ENCODE measurements at regions not wholly inside any gene's neighbourhood (a gene's known extent, or its start where the extent isn't known, plus 50 kb on each side); places are given as distances from the start of the nearest gene placed in this dataset.

DNA sequence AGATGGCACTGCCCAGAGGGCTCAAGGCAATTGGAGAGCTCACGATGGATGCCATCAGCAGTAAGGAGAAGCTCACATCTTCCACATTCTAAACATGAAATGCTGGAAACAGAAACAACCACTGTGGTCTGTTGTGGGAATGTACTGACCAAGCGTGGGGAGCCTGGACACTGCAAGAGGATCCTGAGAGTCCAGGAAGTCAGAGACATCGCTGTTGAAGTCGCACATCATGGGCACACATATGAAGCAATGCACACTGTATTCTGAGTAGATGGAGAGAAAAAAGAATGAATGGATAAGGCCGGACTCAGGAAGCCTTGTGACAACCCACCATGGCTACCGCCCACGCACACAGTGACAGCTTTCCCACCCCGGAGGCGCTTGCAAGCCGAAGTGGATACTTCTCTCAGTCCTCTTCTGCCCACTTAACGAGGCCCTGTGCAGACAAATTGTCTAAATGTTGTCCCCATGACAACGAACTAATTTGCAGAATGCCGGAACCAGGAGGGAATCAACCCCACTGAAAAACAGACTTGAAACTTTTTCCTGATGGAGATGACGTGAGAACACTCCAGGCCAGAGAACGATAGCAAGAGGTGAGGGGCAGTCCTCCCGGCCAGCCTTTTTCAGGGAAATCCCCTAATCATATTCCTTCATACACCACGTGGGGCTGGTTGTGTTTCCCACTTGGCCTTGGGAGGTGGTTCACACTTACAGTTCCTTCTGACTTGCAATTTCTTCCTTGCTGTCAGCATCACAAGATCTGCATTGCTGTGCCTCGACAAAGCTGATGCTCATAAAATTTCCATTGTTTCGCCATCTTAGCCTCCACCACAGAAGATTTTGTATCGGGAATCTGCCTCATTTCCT, 109.6 kb upstream of the SERP2 start:
- Histone ChIP-seq H3K9me3 (ENCODE audit: control insufficient read depth in 2 of 2, insufficient read depth in 1 of 2, low read depth in 1 of 2, low read length in 1 of 2) (no peaks in the 10 kb centered on the region), H3K36me3 (ENCODE audit: control insufficient read depth in 2 of 2, insufficient read depth in 2 of 2, low read length in 1 of 2) (no peaks in the 10 kb centered on the region), H3K4me3 (ENCODE audit: low read depth in 1 of 2, low read length in 2 of 2) (no peak overlapping the region), H3K27ac (ENCODE audit: low read depth in 2 of 2, low read length in 1 of 2) (no peak overlapping the region), H3K4me1 (ENCODE audit: control insufficient read depth in 2 of 2, insufficient read depth in 2 of 2, low read length in 1 of 2) (no peaks in the 10 kb centered on the region), H3K27me3 (ENCODE audit: control insufficient read depth in 1 of 2, insufficient read depth in 2 of 2, low read length in 2 of 2) (no peaks in the 10 kb centered on the region)
- whole genome bisulfite sequencing, 2 donors, result 84 to 88% methylated on average over 20 of the region's 20 CpGs

DNA sequence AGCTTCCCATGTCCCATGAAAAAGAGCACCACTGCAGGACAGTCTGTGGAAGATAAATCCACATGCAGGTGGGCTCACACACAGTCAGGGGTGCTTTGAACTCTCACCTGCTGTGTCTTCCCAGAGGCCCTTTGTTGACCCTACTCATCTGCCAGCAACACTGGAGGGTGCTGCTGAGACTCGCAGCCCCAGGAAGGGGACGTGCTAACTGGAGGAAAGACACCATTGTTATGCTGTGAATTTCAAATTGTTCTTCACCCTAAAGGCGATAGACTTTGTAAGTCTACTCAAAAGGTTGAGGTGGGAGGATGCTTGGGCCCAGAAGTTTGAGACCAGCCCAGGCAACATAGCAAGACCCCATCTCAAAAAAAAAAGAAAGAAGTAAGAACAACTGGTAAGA, 107.3 kb upstream of the SERP2 start:
- H3K27ac ChIP-seq (ENCODE audit: low read depth in 2 of 2, low read length in 1 of 2), result no peak overlapping the region
- no peak overlapping the region for H3K4me3 ChIP-seq (ENCODE audit: low read depth in 1 of 2, low read length in 2 of 2)
- no peaks in the 10 kb centered on the region for H3K4me1 ChIP-seq (ENCODE audit: control insufficient read depth in 2 of 2, insufficient read depth in 2 of 2, low read length in 1 of 2)
- 82 to 87% methylated on average over 3 of the region's 3 CpGs for WGBS, 2 donors
- H3K27me3 ChIP-seq (ENCODE audit: control insufficient read depth in 1 of 2, insufficient read depth in 2 of 2, low read length in 2 of 2), result no peaks in the 10 kb centered on the region
- no peaks in the 10 kb centered on the region for H3K9me3 ChIP-seq (ENCODE audit: control insufficient read depth in 2 of 2, insufficient read depth in 1 of 2, low read depth in 1 of 2, low read length in 1 of 2)
- H3K36me3 ChIP-seq (ENCODE audit: control insufficient read depth in 2 of 2, insufficient read depth in 2 of 2, low read length in 1 of 2), result no peaks in the 10 kb centered on the region

DNA sequence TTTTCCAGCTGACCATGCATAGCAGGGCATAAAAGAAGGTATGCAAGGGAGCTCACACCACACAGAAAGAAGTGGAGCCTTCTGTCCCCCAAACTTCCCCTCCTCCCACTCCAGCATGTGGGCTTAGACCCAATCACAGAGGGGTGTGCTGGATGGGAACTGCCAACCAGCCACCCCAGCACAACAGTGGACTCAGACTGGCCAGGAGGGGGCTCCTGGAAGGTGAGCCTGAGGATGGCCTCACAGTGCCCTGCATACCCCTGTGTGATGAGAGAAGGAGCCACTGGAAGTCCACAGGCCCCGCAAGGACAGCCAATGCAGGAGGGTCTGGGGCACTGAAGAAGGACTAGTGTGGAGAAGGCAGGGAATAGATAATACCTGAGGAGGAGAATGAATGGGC, 106.9 kb upstream of the SERP2 start:
- Histone ChIP-seq H3K4me1 (ENCODE audit: control insufficient read depth in 2 of 2, insufficient read depth in 2 of 2, low read length in 1 of 2) (no peaks in the 10 kb centered on the region), H3K27me3 (ENCODE audit: control insufficient read depth in 1 of 2, insufficient read depth in 2 of 2, low read length in 2 of 2) (no peaks in the 10 kb centered on the region), H3K9me3 (ENCODE audit: control insufficient read depth in 2 of 2, insufficient read depth in 1 of 2, low read depth in 1 of 2, low read length in 1 of 2) (no peaks in the 10 kb centered on the region), H3K36me3 (ENCODE audit: control insufficient read depth in 2 of 2, insufficient read depth in 2 of 2, low read length in 1 of 2) (no peaks in the 10 kb centered on the region), H3K4me3 (ENCODE audit: low read depth in 1 of 2, low read length in 2 of 2) (no peak overlapping the region), H3K27ac (ENCODE audit: low read depth in 2 of 2, low read length in 1 of 2) (no peak overlapping the region)
- 94 to 96% methylated on average over 1 of the region's 1 CpG for WGBS, 2 donors

DNA sequence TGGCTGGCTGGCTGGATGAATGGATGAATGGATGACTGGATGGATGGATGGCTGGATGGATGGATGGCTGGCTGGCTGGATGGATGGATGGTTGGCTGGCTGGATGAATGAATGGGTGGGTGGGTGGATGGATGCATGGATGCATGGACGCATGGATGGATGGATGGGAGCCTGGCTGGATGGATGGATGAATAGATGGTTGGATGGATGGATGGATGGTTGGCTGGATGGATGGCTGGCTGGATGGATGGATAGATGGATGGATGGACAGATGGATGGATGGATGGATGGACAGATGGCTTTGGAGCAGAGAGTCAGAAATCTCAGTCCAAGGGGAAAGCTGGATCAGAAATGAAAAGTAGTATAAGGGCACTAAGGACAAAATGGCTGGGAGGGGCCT, 106.4 kb upstream of the SERP2 start:
- Histone ChIP-seq H3K4me3 (ENCODE audit: low read depth in 1 of 2, low read length in 2 of 2) (no peak overlapping the region), H3K27me3 (ENCODE audit: control insufficient read depth in 1 of 2, insufficient read depth in 2 of 2, low read length in 2 of 2) (no peaks in the 10 kb centered on the region), H3K27ac (ENCODE audit: low read depth in 2 of 2, low read length in 1 of 2) (no peak overlapping the region), H3K36me3 (ENCODE audit: control insufficient read depth in 2 of 2, insufficient read depth in 2 of 2, low read length in 1 of 2) (no peaks in the 10 kb centered on the region), H3K4me1 (ENCODE audit: control insufficient read depth in 2 of 2, insufficient read depth in 2 of 2, low read length in 1 of 2) (no peaks in the 10 kb centered on the region), H3K9me3 (ENCODE audit: control insufficient read depth in 2 of 2, insufficient read depth in 1 of 2, low read depth in 1 of 2, low read length in 1 of 2) (no peaks in the 10 kb centered on the region)
- WGBS, 2 donors, result 95 to 96% methylated on average over 1 of the region's 1 CpG

DNA sequence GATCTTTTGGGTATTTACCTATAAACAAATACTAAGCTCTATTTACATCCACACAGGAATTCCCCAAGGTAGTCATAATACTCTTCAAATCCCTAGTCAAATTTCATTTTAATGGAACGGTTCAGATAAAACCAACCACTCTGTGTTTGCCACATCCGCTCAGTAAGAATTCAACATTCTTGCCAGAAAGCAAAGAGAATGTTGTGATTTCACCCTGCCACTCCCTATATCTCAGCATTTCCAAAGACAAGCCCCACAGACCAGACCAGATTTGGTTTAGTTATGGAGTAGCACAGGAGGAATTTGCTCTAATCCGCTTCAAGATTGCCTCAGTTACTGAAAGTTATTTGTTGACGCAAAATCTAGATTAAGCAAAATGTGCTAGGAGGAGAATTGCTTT, 105.6 kb upstream of the SERP2 start:
- 36 to 60% methylated on average over 4 of the region's 4 CpGs for WGBS, 2 donors
- Histone ChIP-seq H3K4me1 (ENCODE audit: control insufficient read depth in 2 of 2, insufficient read depth in 2 of 2, low read length in 1 of 2) (no peaks in the 10 kb centered on the region), H3K27me3 (ENCODE audit: control insufficient read depth in 1 of 2, insufficient read depth in 2 of 2, low read length in 2 of 2) (no peaks in the 10 kb centered on the region), H3K4me3 (ENCODE audit: low read depth in 1 of 2, low read length in 2 of 2) (no peak overlapping the region), H3K36me3 (ENCODE audit: control insufficient read depth in 2 of 2, insufficient read depth in 2 of 2, low read length in 1 of 2) (no peaks in the 10 kb centered on the region), H3K27ac (ENCODE audit: low read depth in 2 of 2, low read length in 1 of 2) (no peak overlapping the region), H3K9me3 (ENCODE audit: control insufficient read depth in 2 of 2, insufficient read depth in 1 of 2, low read depth in 1 of 2, low read length in 1 of 2) (no peaks in the 10 kb centered on the region)

DNA sequence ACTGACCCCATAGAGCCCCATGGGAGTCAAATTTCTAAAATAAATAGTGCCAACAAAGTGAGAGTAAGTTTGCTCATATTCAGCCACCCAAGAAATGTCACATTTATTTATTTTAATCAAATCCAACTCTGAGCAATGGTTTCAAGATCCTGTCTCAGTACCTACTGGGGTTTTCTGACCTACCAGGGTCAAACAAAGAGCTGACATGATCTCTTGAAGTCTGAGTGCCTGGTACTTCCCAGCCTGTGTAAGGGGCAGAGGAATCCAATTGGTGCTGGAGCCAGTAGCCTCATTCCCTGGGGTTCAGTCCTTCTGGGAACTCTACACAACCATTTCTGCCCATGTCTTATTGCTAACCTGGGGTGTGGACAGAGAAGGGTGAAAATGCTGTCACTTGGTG, 104.6 kb upstream of the SERP2 start:
- Histone ChIP-seq H3K4me3 (ENCODE audit: low read depth in 1 of 2, low read length in 2 of 2) (no peak overlapping the region), H3K27me3 (ENCODE audit: control insufficient read depth in 1 of 2, insufficient read depth in 2 of 2, low read length in 2 of 2) (no peaks in the 10 kb centered on the region), H3K4me1 (ENCODE audit: control insufficient read depth in 2 of 2, insufficient read depth in 2 of 2, low read length in 1 of 2) (peaks cover 0 to 1% of the 10 kb centered on the region in 2 donors), H3K9me3 (ENCODE audit: control insufficient read depth in 2 of 2, insufficient read depth in 1 of 2, low read depth in 1 of 2, low read length in 1 of 2) (no peaks in the 10 kb centered on the region), H3K27ac (ENCODE audit: low read depth in 2 of 2, low read length in 1 of 2) (peak overlapping the region in 1 of 2 donors; percentile 7), H3K36me3 (ENCODE audit: control insufficient read depth in 2 of 2, insufficient read depth in 2 of 2, low read length in 1 of 2) (no peaks in the 10 kb centered on the region)

DNA sequence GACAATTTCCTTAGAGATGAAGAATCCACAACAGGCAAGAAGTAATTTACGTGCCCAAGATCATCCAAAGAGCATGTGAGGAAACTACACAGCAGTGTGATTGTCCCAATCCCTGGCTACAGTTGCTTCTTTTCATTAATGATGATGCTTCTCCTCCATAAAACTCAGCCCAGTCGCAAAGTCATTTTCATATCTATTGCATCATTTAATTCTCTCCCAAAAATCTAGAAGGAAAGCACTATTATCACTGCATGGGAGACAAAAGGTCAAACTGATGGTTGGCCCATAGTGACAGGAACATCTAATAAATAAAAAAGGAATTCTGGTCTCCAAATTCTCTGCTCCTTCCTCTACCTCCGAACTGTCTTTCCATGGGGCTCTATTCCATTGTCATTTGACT, 103.5 kb upstream of the SERP2 start:
- no peaks in the 10 kb centered on the region for H3K36me3 ChIP-seq (ENCODE audit: control insufficient read depth in 2 of 2, insufficient read depth in 2 of 2, low read length in 1 of 2)
- no peaks in the 10 kb centered on the region for H3K9me3 ChIP-seq (ENCODE audit: control insufficient read depth in 2 of 2, insufficient read depth in 1 of 2, low read depth in 1 of 2, low read length in 1 of 2)
- WGBS, 2 donors, result 94 to 95% methylated on average over 3 of the region's 3 CpGs
- H3K27me3 ChIP-seq (ENCODE audit: control insufficient read depth in 1 of 2, insufficient read depth in 2 of 2, low read length in 2 of 2), result no peaks in the 10 kb centered on the region
- no peak overlapping the region for H3K27ac ChIP-seq (ENCODE audit: low read depth in 2 of 2, low read length in 1 of 2)
- no peak overlapping the region for H3K4me3 ChIP-seq (ENCODE audit: low read depth in 1 of 2, low read length in 2 of 2)
- peaks cover 0 to 3% of the 10 kb centered on the region in 2 donors for H3K4me1 ChIP-seq (ENCODE audit: control insufficient read depth in 2 of 2, insufficient read depth in 2 of 2, low read length in 1 of 2)

DNA sequence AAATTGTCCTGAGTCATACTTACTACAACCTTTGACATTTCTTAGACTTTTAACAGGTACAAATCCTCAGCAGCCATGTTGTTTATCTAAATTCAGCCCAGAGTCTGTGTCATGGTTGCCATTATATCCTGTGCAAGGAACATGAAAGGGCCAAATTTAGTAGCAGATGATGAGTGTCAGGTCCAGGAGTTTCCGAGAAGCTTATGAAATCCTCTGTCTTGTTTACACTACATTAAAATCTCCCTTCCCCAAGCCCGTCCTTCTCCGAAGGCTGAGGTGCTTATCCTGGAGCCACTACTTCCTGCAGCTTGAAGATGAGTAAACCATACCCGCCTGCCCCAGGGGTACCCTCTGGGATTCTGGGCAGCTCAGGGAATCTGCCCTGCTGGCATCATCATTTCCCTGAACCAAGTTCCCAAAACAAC, 102.6 kb upstream of the SERP2 start:
- Histone ChIP-seq H3K27me3 (ENCODE audit: control insufficient read depth in 1 of 2, insufficient read depth in 2 of 2, low read length in 2 of 2) (no peaks in the 10 kb centered on the region), H3K36me3 (ENCODE audit: control insufficient read depth in 2 of 2, insufficient read depth in 2 of 2, low read length in 1 of 2) (no peaks in the 10 kb centered on the region), H3K4me1 (ENCODE audit: control insufficient read depth in 2 of 2, insufficient read depth in 2 of 2, low read length in 1 of 2) (peaks cover 0 to 3% of the 10 kb centered on the region in 2 donors), H3K27ac (ENCODE audit: low read depth in 2 of 2, low read length in 1 of 2) (peak overlapping the region; percentile 47 to 86), H3K9me3 (ENCODE audit: control insufficient read depth in 2 of 2, insufficient read depth in 1 of 2, low read depth in 1 of 2, low read length in 1 of 2) (no peaks in the 10 kb centered on the region), H3K4me3 (ENCODE audit: low read depth in 1 of 2, low read length in 2 of 2) (no peak overlapping the region)
- 47 to 66% methylated on average over 4 of the region's 4 CpGs for WGBS, 2 donors

DNA sequence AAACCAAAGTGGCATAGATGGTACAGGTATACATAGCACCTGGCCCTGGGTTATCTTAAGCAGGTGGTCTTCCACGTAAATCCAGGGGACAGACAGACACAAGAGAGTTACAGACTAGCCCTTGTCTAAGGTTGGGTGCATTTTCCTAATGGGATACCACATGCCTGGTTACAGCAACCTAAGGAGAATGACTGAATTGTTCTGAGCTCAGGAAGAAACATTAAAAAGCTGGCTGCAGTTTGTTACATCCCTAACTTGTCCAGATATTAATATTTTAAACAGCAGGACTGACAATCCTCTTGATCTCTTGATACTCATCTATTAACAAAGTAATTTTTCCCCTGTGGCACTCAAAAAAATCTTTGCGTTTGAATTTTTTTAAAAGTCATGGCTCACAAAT, 102.2 kb upstream of the SERP2 start:
- no peaks in the 10 kb centered on the region for H3K27me3 ChIP-seq (ENCODE audit: control insufficient read depth in 1 of 2, insufficient read depth in 2 of 2, low read length in 2 of 2)
- 71 to 75% methylated on average over 2 of the region's 2 CpGs for WGBS, 2 donors
- peak overlapping the region; percentile 47 to 86 for H3K27ac ChIP-seq (ENCODE audit: low read depth in 2 of 2, low read length in 1 of 2)
- H3K4me3 ChIP-seq (ENCODE audit: low read depth in 1 of 2, low read length in 2 of 2), result no peak overlapping the region
- no peaks in the 10 kb centered on the region for H3K9me3 ChIP-seq (ENCODE audit: control insufficient read depth in 2 of 2, insufficient read depth in 1 of 2, low read depth in 1 of 2, low read length in 1 of 2)
- H3K4me1 ChIP-seq (ENCODE audit: control insufficient read depth in 2 of 2, insufficient read depth in 2 of 2, low read length in 1 of 2), result peaks cover 0 to 3% of the 10 kb centered on the region in 2 donors
- no peaks in the 10 kb centered on the region for H3K36me3 ChIP-seq (ENCODE audit: control insufficient read depth in 2 of 2, insufficient read depth in 2 of 2, low read length in 1 of 2)

DNA sequence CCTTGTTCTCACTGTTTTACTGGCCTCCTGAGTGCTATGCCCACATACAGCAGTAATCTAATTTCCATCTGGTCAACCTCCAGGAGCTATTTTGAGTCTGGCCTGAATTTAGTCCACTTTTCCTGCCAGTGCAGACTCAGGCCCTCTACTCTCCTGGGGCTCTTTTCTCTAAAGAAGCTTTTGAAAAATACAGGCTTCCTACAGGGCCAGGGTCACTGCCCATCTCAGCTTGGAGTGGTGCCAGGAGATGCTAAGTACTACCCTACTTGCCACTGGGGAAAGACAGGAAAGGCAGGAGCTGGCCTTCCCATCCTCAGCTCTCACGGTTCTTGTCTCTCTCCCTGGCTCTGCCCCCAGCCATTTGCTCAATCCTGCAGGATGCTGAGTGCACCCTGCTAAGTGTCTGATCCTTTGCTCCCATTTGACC, 101.7 kb upstream of the SERP2 start:
- Histone ChIP-seq H3K9me3 (ENCODE audit: control insufficient read depth in 2 of 2, insufficient read depth in 1 of 2, low read depth in 1 of 2, low read length in 1 of 2) (no peaks in the 10 kb centered on the region), H3K36me3 (ENCODE audit: control insufficient read depth in 2 of 2, insufficient read depth in 2 of 2, low read length in 1 of 2) (no peaks in the 10 kb centered on the region), H3K4me3 (ENCODE audit: low read depth in 1 of 2, low read length in 2 of 2) (no peak overlapping the region), H3K4me1 (ENCODE audit: control insufficient read depth in 2 of 2, insufficient read depth in 2 of 2, low read length in 1 of 2) (peaks cover 0 to 3% of the 10 kb centered on the region in 2 donors), H3K27ac (ENCODE audit: low read depth in 2 of 2, low read length in 1 of 2) (peak overlapping the region; percentile 60 to 72), H3K27me3 (ENCODE audit: control insufficient read depth in 1 of 2, insufficient read depth in 2 of 2, low read length in 2 of 2) (no peaks in the 10 kb centered on the region)
- WGBS, 2 donors, result 67 to 90% methylated on average over 1 of the region's 1 CpG

Data from esophagus (tissue), 2 donors.